HepG2 (cell line): ENCODE measurements at regions not wholly inside any gene's neighbourhood (a gene's known extent, or its start where the extent isn't known, plus 50 kb on each side); places are given as distances from the start of the nearest gene placed in this dataset.

Experiments used
- ATAC-seq: fragments of 200-7000 bp; cut with Tn5 transposase; 3 replicates; pipeline ENCODE4 v1.9.1; 2020; ENCODE audit warnings: mild to moderate bottlenecking, moderate library complexity
- BruUV-seq: library from RNA; stranded (reverse); fragments of 400-500 nt; replicated peaks from 2 replicates; lab custom pipeline; 2021; lab: Mats Ljungman, UMichigan
- CTCF ChIA-PET: fragments of 300-600 bp; formaldehyde crosslinking; extraction: SDS; loops from one replicate; lab custom pipeline; 2021; ENCODE audit warnings: low total read pairs, inconsistent platforms, low intra/inter-chr PET ratio; lab: Yijun Ruan, JAX
- POLR2A ChIA-PET: fragments of 350-600 bp; sonication (Branson Sonifier 250); formaldehyde crosslinking; loops from one replicate; lab custom pipeline; 2020; ENCODE audit warnings: antibody characterized with exemption, inconsistent platforms; lab: Yijun Ruan, JAX
- DNase-seq: peaks from one replicate; pipeline ENCODE4 v3.0.0-alpha.2; 2015; ENCODE audit warnings: low spot score
- FAIRE-seq: peaks from 3 replicates; lab custom pipeline; 2011; peaks lifted over from hg19 to GRCh38; lab: Jason Lieb, UNC
- H2AFZ ChIP-seq: one replicate; pipeline ENCODE4 v1.6.1; 2011; ENCODE audit warnings: low read length, inconsistent platforms
- H3K27ac ChIP-seq: fragments of 300-600 bp; 3 replicates; pipeline ENCODE4 v1.8.0; 2011; ENCODE audit warnings: mixed run types, mild to moderate bottlenecking, mixed read lengths, low read length, inconsistent platforms; ENCODE audit not compliant: insufficient read depth; ENCODE audit errors: extremely low read length
- H3K27me3 ChIP-seq, 2 experiments: fragments of 200-600 bp in 1 of 2; 2 replicates in 1 of 2; 3 replicates in 1 of 2; pipeline versions ENCODE4 v1.6.0 to v1.8.0; 2011; ENCODE audit warnings: low read length in 2 of 2, mild to moderate bottlenecking in 2 of 2, moderate library complexity in 2 of 2, inconsistent platforms in 1 of 2; ENCODE audit not compliant: insufficient read depth in 2 of 2, control insufficient read depth in 1 of 2
- H3K36me3 ChIP-seq, 2 experiments: fragments of 200-600 bp in 1 of 2; replicated peaks in 1 of 2; 2 replicates in 1 of 2; 3 replicates in 1 of 2; pipeline versions ENCODE4 v1.5.1 to v1.8.0; 2011; ENCODE audit warnings: low read length in 2 of 2, inconsistent platforms in 1 of 2; ENCODE audit not compliant: insufficient read depth in 2 of 2, control insufficient read depth in 1 of 2
- H3K4me1 ChIP-seq: 2 replicates; pipeline ENCODE4 v1.5.1; 2012; ENCODE audit warnings: low read length, inconsistent platforms; ENCODE audit not compliant: insufficient read depth
- H3K4me2 ChIP-seq: 2 replicates; pipeline ENCODE4 v1.6.0; 2011; ENCODE audit warnings: low read depth, low read length, inconsistent platforms
- H3K4me3 ChIP-seq, 3 experiments: fragments of 200-600 bp in 1 of 3; sonication (generic), shearing (Covaris generic) in 1 of 3; replicated peaks in 1 of 3; 2 replicates each; pipeline ENCODE4 v1.5.1; 2011 to 2016; ENCODE audit warnings: low read length in 3 of 3, inconsistent platforms in 2 of 3, low read depth in 2 of 3, mild to moderate bottlenecking in 2 of 3, control low read depth in 1 of 3, mixed read lengths in 1 of 3; ENCODE audit not compliant: insufficient read depth in 1 of 3
- H3K79me2 ChIP-seq: one replicate; pipeline ENCODE4 v1.6.1; 2011; ENCODE audit warnings: low read length, inconsistent platforms; ENCODE audit not compliant: insufficient read depth
- H3K9ac ChIP-seq: 2 replicates; pipeline ENCODE4 v1.6.0; 2011; ENCODE audit warnings: mild to moderate bottlenecking, low read depth, low read length, inconsistent platforms; ENCODE audit not compliant: insufficient read depth
- H3K9me3 ChIP-seq: 2 replicates; pipeline ENCODE4 v1.5.1; 2012; ENCODE audit warnings: mild to moderate bottlenecking, low read length
- H4K20me1 ChIP-seq: 2 replicates; pipeline ENCODE4 v1.6.0; 2011; ENCODE audit warnings: inconsistent platforms, mild to moderate bottlenecking, low read length, moderate library complexity; ENCODE audit not compliant: insufficient read depth
- ETS1 ChIP-seq: sonication (generic); formaldehyde crosslinking; IDR thresholded peaks from 2 replicates; pipeline ENCODE4 v1.4.0; 2020; ENCODE audit warnings: missing genetic modification reagents
- HMGXB3 ChIP-seq: sonication (generic); formaldehyde crosslinking; IDR thresholded peaks from 2 replicates; pipeline ENCODE4 v1.4.0; 2020; ENCODE audit warnings: missing genetic modification reagents, borderline replicate concordance
- MBD4 ChIP-seq: IDR thresholded peaks from 2 replicates; pipeline ENCODE4 v1.6.1; 2012; ENCODE audit warnings: low read length, inconsistent platforms, borderline replicate concordance
- MZF1 ChIP-seq: sonication (generic); formaldehyde crosslinking; IDR thresholded peaks from 2 replicates; pipeline ENCODE4 v1.8.1; 2023; ENCODE audit warnings: mild to moderate bottlenecking, missing genetic modification reagents, borderline replicate concordance
- PAF1 ChIP-seq: IDR thresholded peaks from 2 replicates; pipeline ENCODE4 v1.6.1; 2016; ENCODE audit warnings: missing genetic modification reagents, missing compliant biosample characterization
- SNAPC4 ChIP-seq: sonication (generic); formaldehyde crosslinking; IDR thresholded peaks from 2 replicates; pipeline ENCODE4 v1.4.0; 2020; ENCODE audit warnings: mild to moderate bottlenecking, missing genetic modification reagents
- YY1 ChIP-seq: IDR thresholded peaks from 2 replicates; pipeline ENCODE4 v1.6.1; 2011; ENCODE audit warnings: low read length, low read depth, moderate library complexity, mild to moderate bottlenecking; ENCODE audit not compliant: insufficient read depth, insufficient replicate concordance
- ZHX1 ChIP-seq: sonication (generic); formaldehyde crosslinking; IDR thresholded peaks from 2 replicates; pipeline ENCODE4 v1.8.1; 2022; ENCODE audit warnings: low read depth, mild to moderate bottlenecking, missing genetic modification reagents
- ZNF468 ChIP-seq: sonication (generic); formaldehyde crosslinking; IDR thresholded peaks from 2 replicates; pipeline ENCODE4 v1.8.0; 2022; ENCODE audit warnings: mild to moderate bottlenecking, moderate library complexity, missing genetic modification reagents
- ZNF557 ChIP-seq: sonication (generic); formaldehyde crosslinking; IDR thresholded peaks from 2 replicates; pipeline ENCODE4 v1.4.0; 2020; ENCODE audit warnings: missing genetic modification reagents
- ZNF790 ChIP-seq: sonication (generic); formaldehyde crosslinking; IDR thresholded peaks from 2 replicates; pipeline ENCODE4 v1.8.0; 2022; ENCODE audit warnings: missing genetic modification reagents, mild to moderate bottlenecking, borderline replicate concordance
- ZSCAN21 ChIP-seq: sonication (generic); formaldehyde crosslinking; IDR thresholded peaks from 2 replicates; pipeline ENCODE4 v1.8.0; 2022; ENCODE audit warnings: mild to moderate bottlenecking, missing genetic modification reagents, moderate library complexity, borderline replicate concordance
- in situ Hi-C: cut with HindIII; loops from 2 replicates; pipeline ENCODE4 v1.10.0; 2017; ENCODE audit warnings: low pct_unique_long_range_greater_than_20kb; ENCODE audit not compliant: extremely low pct_ligation_motif_present
- intact Hi-C: fragments of 100-400 bp; cut with micrococcal nuclease; formaldehyde crosslinking; loops from one replicate; pipeline ENCODE4 v1.10.0; 2022; ENCODE audit not compliant: unreplicated experiment

GRCh38 chr4:136554033-136554432 lies 978.3 kb downstream of the PCDH18 start:
- no peaks in the 10 kb centered on the region for H3K9me3 ChIP-seq
- H3K79me2 ChIP-seq, result no peaks in the 10 kb centered on the region
- intact Hi-C loops, result no loop called here
- H3K9ac ChIP-seq, result no peak overlapping the region
- H3K4me1 ChIP-seq, result peaks cover 5% of the 10 kb centered on the region; the same call in 1 of the 2 replicates
- CTCF ChIA-PET, result no interaction called here
- FAIRE-seq, result no peak
- in situ Hi-C loops, result no loop called here
- POLR2A ChIA-PET, result no interaction called here
- no peaks in the 10 kb centered on the region; a peak in 1 of 5 replicates for H3K27me3 ChIP-seq
- no peak overlapping the region for H3K4me2 ChIP-seq
- H3K27ac ChIP-seq, result no peak overlapping the region
- no peak overlapping the region for H3K4me3 ChIP-seq
- no TSS peak for BruUV-seq
- H4K20me1 ChIP-seq, result no peaks in the 10 kb centered on the region
- H3K36me3 ChIP-seq, result no peaks in the 10 kb centered on the region
- H2AFZ ChIP-seq, result no peak overlapping the region
- DNase-seq, result no peak
- ATAC-seq, result no peak
- TF ChIP-seq HMGXB3 (no peak), MZF1 (CRISPR knock-in tag) (no peak), ZNF557 (CRISPR knock-in tag) (no peak), PAF1 (no peak), ZHX1 (CRISPR knock-in tag) (no peak), YY1 (no peak), MBD4 (no peak), ZNF468 (no peak), ZNF790 (CRISPR knock-in tag) (no peak), ETS1 (CRISPR knock-in tag) (no peak), ZSCAN21 (CRISPR knock-in tag) (no peak), SNAPC4 (CRISPR knock-in tag) (no peak)
